HCT116 (cell line): ENCODE measurements at regions not wholly inside any gene's neighbourhood (a gene's known extent, or its start where the extent isn't known, plus 50 kb on each side); places are given as distances from the start of the nearest gene placed in this dataset.

Source experiments
- ATAC-seq: fragments of 200-7000 bp; cut with Tn5 transposase; 2 replicates; pipeline ENCODE4 v1.9.1; 2020; ENCODE audit warnings: mild to moderate bottlenecking, moderate library complexity
- BruUV-seq: library from RNA; stranded (reverse); fragments of 400-500 nt; replicated peaks from 2 replicates; lab custom pipeline; 2021; lab: Mats Ljungman, UMichigan
- CTCF ChIA-PET: fragments of 300-600 bp; sonication (Branson Sonifier 250); formaldehyde crosslinking; loops from one replicate; lab custom pipeline; 2021; ENCODE audit warnings: antibody characterized with exemption; lab: Charles Lee
- POLR2A ChIA-PET: fragments of 300-600, 350-600 bp; sonication (Branson Sonifier 250); formaldehyde crosslinking; loops from one replicate; lab custom pipeline; 2021; ENCODE audit warnings: antibody characterized with exemption; lab: Charles Lee
- RAD21 ChIA-PET, 2 experiments: fragments of 300-600 bp; sonication (Branson Sonifier 250); formaldehyde crosslinking; loops; one replicate each; lab custom pipeline; 2023; ENCODE audit warnings: low total read pairs in 2 of 2; ENCODE audit not compliant: uncharacterized antibody in 2 of 2, unreplicated experiment in 2 of 2, low non-redundant PET in 1 of 2; lab: Charles Lee
- DNase-seq: peaks from one replicate; pipeline ENCODE4 v3.0.0-alpha.2; 2010; ENCODE audit warnings: low read depth, low spot score
- H2AFZ ChIP-seq: fragments of 200-600 bp; shearing (Covaris generic), sonication (generic); 2 replicates; pipeline ENCODE4 v1.6.1; 2017; ENCODE audit warnings: low read depth, mixed run types, mixed read lengths, antibody characterized with exemption, low read length; ENCODE audit not compliant: poor library complexity, severe bottlenecking
- H3K27ac ChIP-seq: 2 replicates; pipeline ENCODE4 v1.5.1; 2012; ENCODE audit warnings: low read depth, low read length
- H3K27me3 ChIP-seq: fragments of 200-600 bp; sonication (generic); 2 replicates; pipeline ENCODE4 v1.6.1; 2016; ENCODE audit warnings: mixed run types, low read length, mixed read lengths; ENCODE audit not compliant: insufficient read depth
- H3K36me3 ChIP-seq, 2 experiments: fragments of 200-500 bp in 1 of 2; fragments of 200-600 bp in 1 of 2; sonication (Bioruptor generic) in 1 of 2; sonication (generic) in 1 of 2; 2 replicates each; pipeline versions ENCODE4 v1.5.1 to v1.6.1; 2014 to 2016; ENCODE audit warnings: low read length in 2 of 2, inconsistent platforms in 1 of 2, mixed read lengths in 1 of 2, mixed run types in 1 of 2; ENCODE audit not compliant: insufficient read depth in 2 of 2, control insufficient read depth in 1 of 2
- H3K4me1 ChIP-seq, 2 experiments: fragments of 200-600 bp in 1 of 2; sonication (generic) in 1 of 2; 2 replicates each; pipeline versions ENCODE4 v1.5.1 to v1.6.1; 2012 to 2017; ENCODE audit warnings: low read length in 2 of 2, inconsistent platforms in 1 of 2, mild to moderate bottlenecking in 1 of 2, mixed read lengths in 1 of 2, mixed run types in 1 of 2, moderate library complexity in 1 of 2; ENCODE audit not compliant: insufficient read depth in 2 of 2, control insufficient read depth in 1 of 2
- H3K4me2 ChIP-seq: fragments of 200-600 bp; sonication (generic); 2 replicates; pipeline ENCODE4 v1.6.1; 2017; ENCODE audit warnings: mixed run types, low read length, mixed read lengths
- H3K4me3 ChIP-seq, 2 experiments: fragments of 200-600 bp in 1 of 2; sonication (generic) in 1 of 2; replicated peaks in 1 of 2; 2 replicates each; pipeline ENCODE4 v1.5.1; 2011 to 2016; ENCODE audit warnings: low read length in 2 of 2, control low read depth in 1 of 2, low read depth in 1 of 2, mild to moderate bottlenecking in 1 of 2, mixed read lengths in 1 of 2, mixed run types in 1 of 2
- H3K79me2 ChIP-seq: fragments of 200-600 bp; sonication (generic); 2 replicates; pipeline ENCODE4 v1.6.1; 2017; ENCODE audit warnings: mild to moderate bottlenecking, mixed run types, low read length, moderate library complexity, mixed read lengths; ENCODE audit not compliant: insufficient read depth
- H3K9ac ChIP-seq: fragments of 200-600 bp; sonication (generic); 2 replicates; pipeline ENCODE4 v1.6.1; 2016; ENCODE audit warnings: low read length, mixed read lengths
- H3K9me2 ChIP-seq: fragments of 200-600 bp; sonication (generic), shearing (Covaris generic); 2 replicates; pipeline ENCODE4 v1.6.1; 2017; ENCODE audit warnings: mixed run types, mild to moderate bottlenecking, moderate library complexity; ENCODE audit not compliant: insufficient read depth
- H3K9me3 ChIP-seq, 2 experiments: fragments of 200-500 bp in 1 of 2; fragments of 200-600 bp in 1 of 2; sonication (Bioruptor generic) in 1 of 2; sonication (generic) in 1 of 2; 2 replicates each; pipeline ENCODE4 v1.6.1; 2014 to 2017; ENCODE audit warnings: low read length in 2 of 2, mixed read lengths in 2 of 2, inconsistent platforms in 1 of 2, low read depth in 1 of 2, mild to moderate bottlenecking in 1 of 2, mixed run types in 1 of 2, moderate library complexity in 1 of 2; ENCODE audit not compliant: control insufficient read depth in 1 of 2, insufficient read depth in 1 of 2
- H4K20me1 ChIP-seq: fragments of 200-600 bp; sonication (generic), shearing (Covaris generic); 2 replicates; pipeline ENCODE4 v1.6.1; 2017; ENCODE audit warnings: mixed run types, mild to moderate bottlenecking, moderate library complexity; ENCODE audit not compliant: insufficient read depth
- CBX3 ChIP-seq: IDR thresholded peaks from 2 replicates; pipeline ENCODE4 v1.6.1; 2012; ENCODE audit warnings: low read depth
- CEBPB ChIP-seq: IDR thresholded peaks from 2 replicates; pipeline ENCODE4 v1.6.1; 2012; ENCODE audit warnings: low read depth
- CTCF ChIP-seq, 3 experiments: fragments of 200-600 bp in 1 of 3; sonication (generic) in 1 of 3; IDR thresholded peaks in 2 of 3; conservative IDR thresholded peaks in 1 of 3; 2 replicates each; pipeline ENCODE4 v1.5.1; 2012 to 2017; ENCODE audit warnings: low read depth in 2 of 3, low read length in 2 of 3, antibody characterized with exemption in 1 of 3, borderline replicate concordance in 1 of 3, control low read depth in 1 of 3, mild to moderate bottlenecking in 1 of 3, mixed read lengths in 1 of 3, mixed run types in 1 of 3, moderate library complexity in 1 of 3; ENCODE audit not compliant: insufficient read depth in 1 of 3
- EGR1 ChIP-seq: IDR thresholded peaks from 2 replicates; pipeline ENCODE4 v1.6.1; 2012; ENCODE audit warnings: low read depth
- ELF1 ChIP-seq: IDR thresholded peaks from 2 replicates; pipeline ENCODE4 v1.6.1; 2012; ENCODE audit warnings: low read depth, borderline replicate concordance
- EZH2 ChIP-seq: fragments of 200-600 bp; sonication (generic); IDR thresholded peaks from 2 replicates; pipeline ENCODE4 v1.6.1; 2017; ENCODE audit warnings: antibody characterized with exemption, mixed run types
- EZH2phosphoT487 ChIP-seq: fragments of 200-600 bp; IDR thresholded peaks from 2 replicates; pipeline ENCODE4 v1.6.1; 2018; ENCODE audit warnings: antibody characterized with exemption, borderline replicate concordance
- FOSL1 ChIP-seq: IDR thresholded peaks from 2 replicates; pipeline ENCODE4 v1.6.1; 2012; ENCODE audit warnings: low read depth
- JUND ChIP-seq: IDR thresholded peaks from 2 replicates; pipeline ENCODE4 v1.6.1; 2012
- MAX ChIP-seq: IDR thresholded peaks from 2 replicates; pipeline ENCODE4 v1.6.1; 2012
- POLR2A ChIP-seq: IDR thresholded peaks from 2 replicates; pipeline ENCODE4 v1.7.0; 2011; ENCODE audit warnings: borderline replicate concordance; ENCODE audit not compliant: insufficient read depth, insufficient read length; ENCODE audit errors: extremely low read depth
- RAD21 ChIP-seq: IDR thresholded peaks from 2 replicates; pipeline ENCODE4 v1.6.1; 2012; ENCODE audit warnings: low read depth, mild to moderate bottlenecking
- SP1 ChIP-seq: IDR thresholded peaks from 2 replicates; pipeline ENCODE4 v1.6.1; 2012; ENCODE audit warnings: low read depth
- SRF ChIP-seq: IDR thresholded peaks from 2 replicates; pipeline ENCODE4 v1.6.1; 2012; ENCODE audit warnings: low read depth
- YY1 ChIP-seq: IDR thresholded peaks from 2 replicates; pipeline ENCODE4 v1.6.1; 2011; ENCODE audit warnings: low read length, low read depth, moderate library complexity, mild to moderate bottlenecking; ENCODE audit not compliant: insufficient replicate concordance; ENCODE audit errors: extremely low read depth
- ZBTB33 ChIP-seq: IDR thresholded peaks from 2 replicates; pipeline ENCODE4 v1.6.1; 2011; ENCODE audit warnings: mild to moderate bottlenecking, low read length, moderate library complexity; ENCODE audit not compliant: insufficient replicate concordance; ENCODE audit errors: extremely low read depth
- ZFX ChIP-seq: fragments of 450-650 bp; IDR thresholded peaks from 2 replicates; pipeline ENCODE4 v1.6.1; 2017
- ZNF274 ChIP-seq: fragments of 200-500 bp; sonication (Bioruptor generic); IDR thresholded peaks from 2 replicates; pipeline ENCODE4 v1.6.1; 2014; ENCODE audit warnings: mild to moderate bottlenecking, low read depth, low read length, inconsistent platforms
- intact Hi-C: fragments of 100-400 bp; cut with micrococcal nuclease; formaldehyde crosslinking; loops from 2 replicates; pipeline ENCODE4 v1.10.0; 2022

- Histone ChIP-seq H3K27ac (no peak overlapping the region), H3K9me3 (no peaks in the 10 kb centered on the region), H3K4me3 (no peak overlapping the region), H3K9ac (no peak overlapping the region), H3K79me2 (no peaks in the 10 kb centered on the region), H3K4me2 (no peak overlapping the region), H2AFZ (no peak overlapping the region), H4K20me1 (no peaks in the 10 kb centered on the region), H3K9me2 (no peaks in the 10 kb centered on the region), H3K36me3 (no peaks in the 10 kb centered on the region), H3K4me1 (peaks cover 19 to 38% of the 10 kb centered on the region in 2 experiments), H3K27me3 (no peaks in the 10 kb centered on the region)
- BruUV-seq: no TSS peak
- no peak for DNase-seq
- intact Hi-C loops: no loop called here
- TF ChIP-seq EGR1: no peak
- TF ChIP-seq ELF1: no peak
- no peak for TF ChIP-seq RAD21
- no peak for TF ChIP-seq ZFX
- no peak for TF ChIP-seq EZH2phosphoT487
- TF ChIP-seq SP1: no peak
- TF ChIP-seq EZH2: no peak
- TF ChIP-seq CBX3: no peak
- TF ChIP-seq YY1: no peak
- TF ChIP-seq FOSL1: no peak
- no peak for TF ChIP-seq SRF
- no peak for TF ChIP-seq JUND
- TF ChIP-seq ZNF274: no peak
- no peak for TF ChIP-seq ZBTB33
- no peak for TF ChIP-seq POLR2A
- no peak for TF ChIP-seq CEBPB
- TF ChIP-seq MAX: no peak
- TF ChIP-seq CTCF (IDR thresholded peaks at IDR 0.05 in 2 of 3, conservative IDR thresholded peaks at IDR 0.05 in 1 of 3; ENCODE audit: borderline replicate concordance in 1 of 3, insufficient read depth in 1 of 3, low read depth in 2 of 3, low read length in 2 of 3): no peak
- POLR2A ChIA-PET: interaction anchor here (0.6 to 1.9 kb wide), 2 partner anchors 8 to 70 kb away, joined by 4 to 6 read pairs; no protein-coding TSS in a partner anchor
- RAD21 ChIA-PET: no interaction called here
- CTCF ChIA-PET: interaction anchor here (3.2 kb wide), 1 partner anchor 8 kb away, joined by 22 read pairs; no protein-coding TSS in a partner anchor
- ATAC-seq: no peak
Observed at GRCh38 chr15:29917600-29918597, 95.6 kb upstream of the TJP1 start.
